ENCODE measurements at regions not wholly inside any gene's neighbourhood (a gene's known extent, or its start where the extent isn't known, plus 50 kb on each side); places are given as distances from the start of the nearest gene placed in this dataset.

GRCh38 chr2:37585982-37586621 lies 85.3 kb downstream of the CDC42EP3 start:
- peak overlapping the region; percentile 8 to 75 (median 68) for H3K27ac ChIP-seq
- DNase-seq, result no peak
- WGBS, 2 donors, result 7 to 12% methylated on average over 7 of the region's 7 CpGs
- peak overlapping the region in 1 of 4 donors; percentile 24 for H3K4me3 ChIP-seq
- H3K36me3 ChIP-seq, result no peaks in the 10 kb centered on the region
- peaks cover 28 to 86% (median 48%) of the 10 kb centered on the region in 3 donors for H3K4me1 ChIP-seq
- no peaks in the 10 kb centered on the region for H3K27me3 ChIP-seq
- intact Hi-C loops (cut with DNase I), result no loop called here
- no peaks in the 10 kb centered on the region for H3K9me3 ChIP-seq
- TF ChIP-seq POLR2A (IDR thresholded peaks at IDR 0.05) (no peak), CTCF (IDR thresholded peaks at IDR 0.05) (no peak)

DNA sequence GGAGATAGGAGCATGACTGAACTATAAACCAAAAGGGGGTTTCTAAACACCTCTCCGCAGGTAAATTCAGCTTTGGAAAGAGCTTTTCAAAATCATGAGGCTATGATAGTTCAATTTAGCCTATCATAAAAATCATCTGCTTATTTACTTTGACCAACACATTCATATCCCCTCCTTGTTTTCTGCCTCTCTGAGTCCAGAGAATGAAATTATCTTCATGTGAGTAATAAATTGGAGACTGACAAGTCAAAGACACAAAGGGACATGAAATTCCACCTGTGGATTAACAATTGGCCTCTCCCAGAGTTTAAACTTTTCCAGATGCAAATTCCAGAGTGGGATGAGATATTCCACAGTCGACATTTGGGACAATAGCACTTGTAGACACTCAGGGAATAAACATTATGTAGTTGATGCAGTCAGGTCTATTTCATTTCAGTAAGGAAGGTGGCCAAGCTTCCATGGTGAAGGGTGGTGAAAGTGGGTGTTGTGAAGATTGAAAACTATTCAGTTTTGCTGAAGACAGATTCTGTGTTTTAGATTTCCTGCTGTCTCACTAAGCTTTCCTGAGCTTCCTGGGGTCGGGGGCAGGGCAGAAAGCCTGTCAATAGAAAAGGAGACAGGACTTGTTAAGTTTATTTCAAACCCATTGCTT lies 84.7 kb downstream of the CDC42EP3 start:
- no peak for DNase-seq
- Histone ChIP-seq H3K9me3 (no peaks in the 10 kb centered on the region), H3K36me3 (no peaks in the 10 kb centered on the region), H3K4me1 (peaks cover 28 to 90% (median 48%) of the 10 kb centered on the region in 3 donors), H3K27me3 (no peaks in the 10 kb centered on the region), H3K4me3 (no peak overlapping the region), H3K27ac (peak overlapping the region in 3 of 4 donors; percentile 50 to 75 (median 63))
- intact Hi-C loops (cut with DNase I), result no loop called here
- no peak for TF ChIP-seq CTCF (IDR thresholded peaks at IDR 0.05)
- no peak for TF ChIP-seq POLR2A (IDR thresholded peaks at IDR 0.05)
- 47 to 50% methylated on average over 3 of the region's 3 CpGs for WGBS, 2 donors

- Histone ChIP-seq H3K9me3 (no peaks in the 10 kb centered on the region), H3K36me3 (no peaks in the 10 kb centered on the region), H3K4me1 (peaks cover 28 to 84% (median 48%) of the 10 kb centered on the region in 3 donors), H3K27me3 (no peaks in the 10 kb centered on the region), H3K27ac (no peak overlapping the region), H3K4me3 (no peak overlapping the region)
- 73 to 84% methylated on average over 2 of the region's 2 CpGs for WGBS, 2 donors
- no peak for DNase-seq
- TF ChIP-seq CTCF (IDR thresholded peaks at IDR 0.05) (no peak), POLR2A (IDR thresholded peaks at IDR 0.05) (no peak)
- intact Hi-C loops (cut with DNase I), result no loop called here
Measured at GRCh38 chr2:37587817-37588216, 83.6 kb downstream of the CDC42EP3 start.

DNA sequence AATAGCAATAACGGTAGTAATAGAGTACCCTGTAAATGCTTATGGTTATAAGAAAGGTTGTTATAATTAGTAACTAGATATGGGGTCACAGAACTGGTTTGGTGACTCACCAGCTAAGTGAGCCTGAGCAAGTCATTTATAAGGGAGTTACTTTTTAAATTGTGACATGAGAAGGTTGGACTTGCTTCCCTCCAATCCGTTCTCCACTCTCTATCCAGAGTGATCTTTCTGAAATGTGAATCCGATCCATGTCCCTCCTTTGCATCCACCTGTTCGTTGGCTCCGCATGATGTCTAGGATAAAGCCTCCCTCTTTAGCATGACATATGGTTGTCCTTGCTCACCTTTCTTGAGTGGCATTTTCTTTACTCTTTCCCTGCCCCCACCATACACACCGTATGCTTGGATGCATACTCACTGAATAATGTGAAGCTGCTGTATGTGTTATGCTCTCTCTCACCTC lies 83.1 kb downstream of the CDC42EP3 start:
- WGBS, 2 donors, result 58% methylated on average over 6 of the region's 6 CpGs
- DNase-seq, result no peak

More for the DNA sequence above, 83.1 kb downstream of the CDC42EP3 start:
- H3K4me1 ChIP-seq, result peaks cover 28 to 79% (median 46%) of the 10 kb centered on the region in 3 donors
- intact Hi-C loops (cut with DNase I), result no loop called here
- H3K4me3 ChIP-seq, result no peak overlapping the region
- H3K27ac ChIP-seq, result no peak overlapping the region
- H3K27me3 ChIP-seq, result no peaks in the 10 kb centered on the region
- peaks cover 0 to under 1% (median 0%) of the 10 kb centered on the region in 3 donors for H3K9me3 ChIP-seq
- H3K36me3 ChIP-seq, result no peaks in the 10 kb centered on the region
- TF ChIP-seq CTCF (IDR thresholded peaks at IDR 0.05), result no peak
- no peak for TF ChIP-seq POLR2A (IDR thresholded peaks at IDR 0.05)
